AG09319 (cell line): ENCODE measurements at regions not wholly inside any gene's neighbourhood (a gene's known extent, or its start where the extent isn't known, plus 50 kb on each side); places are given as distances from the start of the nearest gene placed in this dataset.

Source experiments
- DNase-seq: peaks from one replicate; pipeline ENCODE4 v3.0.0-alpha.2; 2010; ENCODE audit warnings: low read depth; ENCODE audit errors: extremely low read depth
- TF ChIP-seq, protein P1 (sequence below): IDR thresholded peaks from 2 replicates; pipeline ENCODE4 v1.5.1; 2011; ENCODE audit warnings: low read depth, mild to moderate bottlenecking, inconsistent platforms, low read length, moderate library complexity

DNA sequence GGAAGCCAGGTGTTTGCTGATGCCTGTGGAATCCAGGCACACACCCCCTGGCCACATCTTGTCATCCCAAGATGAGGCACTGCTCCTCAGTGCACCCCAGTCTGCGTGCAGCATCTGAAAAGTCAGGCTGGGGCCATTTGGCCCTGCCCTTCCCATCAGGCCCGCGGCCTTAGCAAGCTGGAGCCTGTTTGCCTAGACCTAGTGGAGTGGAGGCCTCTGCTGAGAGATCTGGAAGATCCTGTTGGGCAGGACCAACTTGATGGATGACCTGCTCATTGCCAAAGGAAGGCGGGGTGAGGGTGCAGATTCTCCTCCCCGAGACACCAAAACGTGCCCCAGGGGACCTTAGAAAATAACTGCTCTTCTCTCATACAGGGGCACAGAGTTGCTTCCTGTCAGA is 220.2 kb downstream of the SHQ1 start:
- DNase-seq = no peak
- TF ChIP-seq, protein P1, sequence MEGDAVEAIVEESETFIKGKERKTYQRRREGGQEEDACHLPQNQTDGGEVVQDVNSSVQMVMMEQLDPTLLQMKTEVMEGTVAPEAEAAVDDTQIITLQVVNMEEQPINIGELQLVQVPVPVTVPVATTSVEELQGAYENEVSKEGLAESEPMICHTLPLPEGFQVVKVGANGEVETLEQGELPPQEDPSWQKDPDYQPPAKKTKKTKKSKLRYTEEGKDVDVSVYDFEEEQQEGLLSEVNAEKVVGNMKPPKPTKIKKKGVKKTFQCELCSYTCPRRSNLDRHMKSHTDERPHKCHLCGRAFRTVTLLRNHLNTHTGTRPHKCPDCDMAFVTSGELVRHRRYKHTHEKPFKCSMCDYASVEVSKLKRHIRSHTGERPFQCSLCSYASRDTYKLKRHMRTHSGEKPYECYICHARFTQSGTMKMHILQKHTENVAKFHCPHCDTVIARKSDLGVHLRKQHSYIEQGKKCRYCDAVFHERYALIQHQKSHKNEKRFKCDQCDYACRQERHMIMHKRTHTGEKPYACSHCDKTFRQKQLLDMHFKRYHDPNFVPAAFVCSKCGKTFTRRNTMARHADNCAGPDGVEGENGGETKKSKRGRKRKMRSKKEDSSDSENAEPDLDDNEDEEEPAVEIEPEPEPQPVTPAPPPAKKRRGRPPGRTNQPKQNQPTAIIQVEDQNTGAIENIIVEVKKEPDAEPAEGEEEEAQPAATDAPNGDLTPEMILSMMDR = no peak

DNA sequence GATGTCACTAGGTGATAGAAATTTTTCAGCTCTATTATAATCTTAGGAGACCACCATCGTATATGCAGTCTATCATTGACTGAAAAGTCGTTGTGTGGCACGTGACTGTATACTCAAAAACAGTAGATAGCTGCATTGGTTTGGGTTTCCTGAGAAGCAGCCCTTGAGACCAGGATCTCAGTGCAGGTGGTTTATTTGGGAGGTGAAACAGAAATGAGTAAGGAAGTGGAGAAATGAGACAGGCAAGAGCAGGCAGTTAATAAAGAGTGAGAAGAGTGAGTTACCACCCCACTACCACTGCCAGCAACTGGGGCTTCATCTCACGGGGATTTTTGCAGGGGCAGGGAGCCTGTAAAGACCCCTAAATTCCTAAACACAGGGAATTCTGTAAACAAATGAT is 221.0 kb downstream of the SHQ1 start:
- TF ChIP-seq, protein P1 = no peak
- DNase-seq = no peak

- no peak for DNase-seq
- TF ChIP-seq, protein P1 = no peak
These were observed 222.5 kb downstream of the SHQ1 start for GRCh38 chr3:72625602-72626337.

GRCh38 chr3:72624656-72625055 is 223.6 kb downstream of the SHQ1 start:
- DNase-seq = no peak
- TF ChIP-seq, protein P1 = no peak

- TF ChIP-seq, protein P1 = no peak
- DNase-seq = no peak
These were observed 229.5 kb downstream of the SHQ1 start for GRCh38 chr3:72618739-72619138.

DNA sequence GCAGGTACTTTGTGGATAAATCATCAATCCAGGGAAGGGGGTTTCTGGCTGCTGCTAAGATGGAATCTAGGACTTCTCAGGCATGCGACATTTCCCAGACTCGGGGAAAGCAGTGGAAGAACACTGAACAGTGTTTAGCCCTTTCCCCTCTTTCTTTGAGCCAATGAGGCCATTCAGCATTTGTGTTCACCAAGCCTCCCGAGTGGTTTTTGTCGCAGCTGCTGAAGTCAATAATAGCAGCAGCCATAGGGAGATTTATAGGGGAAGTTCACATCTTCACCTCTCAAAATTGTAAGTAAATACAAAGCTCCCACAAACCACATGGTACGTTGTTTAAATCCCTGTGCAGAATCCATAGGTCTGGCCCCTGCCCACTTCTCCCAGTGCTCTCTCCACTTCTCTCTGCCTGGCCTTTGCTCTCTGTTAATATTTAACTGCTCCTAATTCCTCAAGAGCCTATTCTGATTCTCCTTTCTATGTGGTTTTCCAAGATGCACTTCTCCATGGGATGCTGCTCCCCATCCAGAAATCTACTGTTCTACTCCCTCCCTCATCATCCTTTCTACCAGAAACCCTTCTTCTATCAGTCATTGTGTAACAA is 230.7 kb downstream of the SHQ1 start:
- TF ChIP-seq, protein P1 = no peak
- no peak for DNase-seq

GRCh38 chr3:72615776-72616175 is 232.5 kb downstream of the SHQ1 start:
- TF ChIP-seq, protein P1 = no peak
- no peak for DNase-seq
